PC-9 (cell line): ENCODE measurements at regions not wholly inside any gene's neighbourhood (a gene's known extent, or its start where the extent isn't known, plus 50 kb on each side); places are given as distances from the start of the nearest gene placed in this dataset.

Experiments
- BruUV-seq: library from RNA; stranded (reverse); fragments of 400-500 nt; replicated peaks from 2 replicates; lab custom pipeline; 2021; lab: Mats Ljungman, UMichigan
- CTCF ChIA-PET: fragments of 300-600 bp; sonication (Branson Sonifier 250); formaldehyde crosslinking; loops from one replicate; lab custom pipeline; 2022; ENCODE audit warnings: antibody characterized with exemption; lab: Charles Lee
- POLR2A ChIA-PET: fragments of 300-600 bp; sonication (Branson Sonifier 250); formaldehyde crosslinking; loops from one replicate; lab custom pipeline; 2022; ENCODE audit warnings: antibody characterized with exemption; ENCODE audit not compliant: unreplicated experiment; lab: Charles Lee
- DNase-seq, 2 experiments: peaks; one replicate each; pipeline versions ENCODE4 v3.0.0 to v3.0.0-alpha.2; 2015 to 2022; ENCODE audit warnings: mixed read lengths in 1 of 2
- H2AFZ ChIP-seq: fragments of 200-600 bp; sonication (generic); 2 replicates; pipeline ENCODE4 v1.8.1; 2017; ENCODE audit warnings: antibody characterized with exemption
- H3F3A ChIP-seq: fragments of 200-600 bp; sonication (generic); 2 replicates; pipeline ENCODE4 v1.8.1; 2017; ENCODE audit warnings: antibody characterized with exemption, mild to moderate bottlenecking, low read depth; ENCODE audit not compliant: insufficient read depth
- H3K27ac ChIP-seq: fragments of 200-600 bp; sonication (generic); 2 replicates; pipeline ENCODE4 v1.6.1; 2016; ENCODE audit warnings: mixed run types
- H3K27me3 ChIP-seq: fragments of 200-600 bp; sonication (generic); 2 replicates; pipeline ENCODE4 v1.6.1; 2016; ENCODE audit warnings: low read depth, mixed run types; ENCODE audit not compliant: insufficient read depth
- H3K36me3 ChIP-seq: fragments of 200-600 bp; sonication (generic); 2 replicates; pipeline ENCODE4 v1.6.1; 2016; ENCODE audit warnings: low read depth, mixed run types
- H3K4me1 ChIP-seq: fragments of 200-600 bp; sonication (generic); replicated peaks from 2 replicates; pipeline ENCODE4 v1.6.1; 2016; ENCODE audit warnings: mixed run types; ENCODE audit not compliant: insufficient read depth
- H3K4me2 ChIP-seq: fragments of 200-600 bp; sonication (generic); 2 replicates; pipeline ENCODE4 v1.6.1; 2017; ENCODE audit warnings: mixed run types
- H3K4me3 ChIP-seq: fragments of 200-600 bp; sonication (generic); 2 replicates; pipeline ENCODE4 v1.6.1; 2016; ENCODE audit warnings: mixed run types
- H3K79me2 ChIP-seq: fragments of 200-600 bp; sonication (generic); 2 replicates; pipeline ENCODE4 v1.6.1; 2017; ENCODE audit warnings: low read depth, mixed run types
- H3K9me2 ChIP-seq: fragments of 200-600 bp; sonication (generic); 2 replicates; pipeline ENCODE4 v1.8.1; 2017; ENCODE audit warnings: mild to moderate bottlenecking; ENCODE audit not compliant: insufficient read depth
- H3K9me3 ChIP-seq: fragments of 200-600 bp; sonication (generic); 2 replicates; pipeline ENCODE4 v1.8.1; 2016; ENCODE audit warnings: low read depth; ENCODE audit not compliant: insufficient read depth
- H4K20me1 ChIP-seq: fragments of 200-600 bp; sonication (generic); 2 replicates; pipeline ENCODE4 v1.8.1; 2017; ENCODE audit not compliant: insufficient read depth
- EZH2 ChIP-seq: fragments of 200-600 bp; sonication (generic); IDR thresholded peaks from 2 replicates; pipeline ENCODE4 v1.8.0; 2017; ENCODE audit warnings: antibody characterized with exemption, low read depth
- intact Hi-C: fragments of 100-400 bp; cut with micrococcal nuclease; formaldehyde crosslinking; loops from one replicate; pipeline ENCODE4 v1.10.0; 2022; ENCODE audit not compliant: unreplicated experiment
- TF ChIP-seq, protein P1 (sequence below): fragments of 200-600 bp; sonication (generic); conservative IDR thresholded peaks from 2 replicates; pipeline ENCODE4 v1.6.1; 2017; ENCODE audit warnings: mixed run types, antibody characterized with exemption, mild to moderate bottlenecking, moderate library complexity

DNA sequence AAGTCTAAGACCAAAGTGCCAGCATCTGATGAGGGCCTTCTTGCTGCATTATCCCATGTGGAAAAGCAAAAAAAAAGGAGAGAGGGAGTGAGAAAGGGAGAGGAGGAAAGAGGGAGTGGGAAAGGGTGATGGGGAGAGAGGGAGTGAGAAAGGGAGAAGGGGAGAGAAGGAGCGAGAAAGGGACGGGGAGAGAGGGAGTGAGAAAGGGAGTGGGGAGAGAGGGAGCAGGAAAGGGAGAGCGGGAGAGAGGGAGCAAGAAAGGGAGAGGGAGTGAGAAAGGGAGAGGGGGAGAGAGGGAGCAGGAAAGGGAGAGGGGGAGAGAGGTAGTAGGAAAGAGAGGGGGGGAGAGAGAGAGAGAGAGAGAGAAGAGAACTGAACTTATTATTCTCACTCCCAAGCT, 241.1 kb upstream of the RIMS1 start:
- H3F3A ChIP-seq = peaks cover 3% of the 10 kb centered on the region; the same call in 1 of the 2 replicates
- CTCF ChIA-PET = no interaction called here
- no TSS peak for BruUV-seq

DNA sequence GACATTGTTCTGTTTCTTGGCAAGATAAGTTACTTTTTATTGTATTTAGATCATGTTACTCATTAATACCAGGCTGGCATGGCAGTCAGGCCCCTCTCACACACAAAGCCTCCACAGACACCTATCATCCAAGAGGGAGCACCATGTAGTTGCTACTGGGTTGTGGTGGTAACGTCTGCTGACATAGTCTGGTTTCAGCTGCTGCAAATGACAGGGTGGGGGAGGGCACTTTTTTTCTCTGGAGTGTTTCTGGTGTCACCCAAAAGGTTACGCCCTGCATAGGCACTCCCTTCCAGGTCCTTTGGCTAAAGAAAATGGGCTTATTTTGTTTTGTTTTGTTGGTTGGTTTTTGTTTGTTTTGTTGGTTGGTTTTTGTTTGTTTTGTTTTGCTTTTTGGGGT, 236.4 kb upstream of the RIMS1 start:
- intact Hi-C loops = no loop called here
- H2AFZ ChIP-seq = no peak overlapping the region
- H3K27ac ChIP-seq = no peak overlapping the region
- no TSS peak for BruUV-seq
- no peaks in the 10 kb centered on the region for H3K27me3 ChIP-seq
- no peaks in the 10 kb centered on the region for H3K79me2 ChIP-seq
- POLR2A ChIA-PET = no interaction called here
- no peaks in the 10 kb centered on the region for H3K9me3 ChIP-seq
- no peaks in the 10 kb centered on the region for H3K9me2 ChIP-seq
- no peak for DNase-seq
- no peaks in the 10 kb centered on the region for H3K4me1 ChIP-seq
- H4K20me1 ChIP-seq = no peaks in the 10 kb centered on the region
- H3K36me3 ChIP-seq = no peaks in the 10 kb centered on the region
- no peak overlapping the region for H3K4me2 ChIP-seq
- CTCF ChIA-PET = no interaction called here
- no peaks in the 10 kb centered on the region for H3F3A ChIP-seq
- TF ChIP-seq EZH2 = no peak
- TF ChIP-seq, protein P1, sequence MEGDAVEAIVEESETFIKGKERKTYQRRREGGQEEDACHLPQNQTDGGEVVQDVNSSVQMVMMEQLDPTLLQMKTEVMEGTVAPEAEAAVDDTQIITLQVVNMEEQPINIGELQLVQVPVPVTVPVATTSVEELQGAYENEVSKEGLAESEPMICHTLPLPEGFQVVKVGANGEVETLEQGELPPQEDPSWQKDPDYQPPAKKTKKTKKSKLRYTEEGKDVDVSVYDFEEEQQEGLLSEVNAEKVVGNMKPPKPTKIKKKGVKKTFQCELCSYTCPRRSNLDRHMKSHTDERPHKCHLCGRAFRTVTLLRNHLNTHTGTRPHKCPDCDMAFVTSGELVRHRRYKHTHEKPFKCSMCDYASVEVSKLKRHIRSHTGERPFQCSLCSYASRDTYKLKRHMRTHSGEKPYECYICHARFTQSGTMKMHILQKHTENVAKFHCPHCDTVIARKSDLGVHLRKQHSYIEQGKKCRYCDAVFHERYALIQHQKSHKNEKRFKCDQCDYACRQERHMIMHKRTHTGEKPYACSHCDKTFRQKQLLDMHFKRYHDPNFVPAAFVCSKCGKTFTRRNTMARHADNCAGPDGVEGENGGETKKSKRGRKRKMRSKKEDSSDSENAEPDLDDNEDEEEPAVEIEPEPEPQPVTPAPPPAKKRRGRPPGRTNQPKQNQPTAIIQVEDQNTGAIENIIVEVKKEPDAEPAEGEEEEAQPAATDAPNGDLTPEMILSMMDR = no peak
- H3K4me3 ChIP-seq = no peak overlapping the region

More for the DNA sequence above, 241.1 kb upstream of the RIMS1 start:
- Histone ChIP-seq H4K20me1 (no peaks in the 10 kb centered on the region), H3K4me1 (no peaks in the 10 kb centered on the region), H3K4me2 (no peak overlapping the region), H3K36me3 (no peaks in the 10 kb centered on the region), H3K9me3 (no peaks in the 10 kb centered on the region), H3K79me2 (no peaks in the 10 kb centered on the region), H3K27ac (no peak overlapping the region), H3K9me2 (no peaks in the 10 kb centered on the region), H3K4me3 (no peak overlapping the region), H2AFZ (no peak overlapping the region), H3K27me3 (no peaks in the 10 kb centered on the region)
- TF ChIP-seq, protein P1 = no peak
- TF ChIP-seq EZH2 = no peak
- POLR2A ChIA-PET = no interaction called here
- intact Hi-C loops = no loop called here
- DNase-seq = no peak

DNA sequence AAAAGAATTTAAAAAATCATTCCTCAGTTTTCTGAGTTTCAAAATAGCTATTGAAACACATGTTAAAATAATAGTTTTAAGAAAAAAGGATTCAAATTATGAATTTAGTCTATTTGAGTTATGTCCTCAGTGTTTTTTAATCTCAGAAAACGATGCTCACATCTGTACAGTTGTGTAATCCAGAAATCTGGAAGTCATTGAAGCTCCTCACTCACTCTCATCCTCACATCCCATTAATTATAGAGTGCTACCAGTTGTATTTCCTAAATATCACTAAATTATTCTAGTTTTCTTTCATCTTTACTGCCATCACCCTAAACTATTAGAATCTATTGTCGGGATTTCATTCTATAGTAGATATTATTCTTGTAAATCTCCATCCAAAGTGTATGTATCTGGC, 234.7 kb upstream of the RIMS1 start:
- no peak overlapping the region for H3K4me3 ChIP-seq
- intact Hi-C loops = no loop called here
- H3K27ac ChIP-seq = no peak overlapping the region
- H3K9me3 ChIP-seq = no peaks in the 10 kb centered on the region
- BruUV-seq = no TSS peak
- no peak overlapping the region for H3K4me2 ChIP-seq
- ChIA-PET CTCF (no interaction called here), POLR2A (no interaction called here)
- TF ChIP-seq EZH2 = no peak
- TF ChIP-seq, protein P1 = no peak
- H3K79me2 ChIP-seq = no peaks in the 10 kb centered on the region
- no peaks in the 10 kb centered on the region for H4K20me1 ChIP-seq
- H3K9me2 ChIP-seq = no peaks in the 10 kb centered on the region
- H2AFZ ChIP-seq = no peak overlapping the region
- DNase-seq = no peak
- no peaks in the 10 kb centered on the region for H3K27me3 ChIP-seq
- no peaks in the 10 kb centered on the region for H3K4me1 ChIP-seq
- no peaks in the 10 kb centered on the region for H3K36me3 ChIP-seq
- no peaks in the 10 kb centered on the region for H3F3A ChIP-seq
